GM12878 (cell line): ENCODE measurements at regions not wholly inside any gene's neighbourhood (a gene's known extent, or its start where the extent isn't known, plus 50 kb on each side); places are given as distances from the start of the nearest gene placed in this dataset.
"Not testable (repeated sequence)": the region's sequence is repeated elsewhere in the genome, so short reads cannot be mapped to it uniquely, and the experiment has no call there.

Experiments used
- ATAC-seq: fragments of 200-7000 bp; cut with Tn5 transposase; 3 replicates; pipeline ENCODE4 v1.9.1; 2020; ENCODE audit warnings: mild to moderate bottlenecking, moderate library complexity
- BruUV-seq: library from RNA; stranded (reverse); fragments of 400-500 nt; replicated peaks from 2 replicates; lab custom pipeline; 2021; lab: Mats Ljungman, UMichigan
- CTCF ChIA-PET: fragments of 300-600 bp; sonication (Branson Sonifier 250); formaldehyde crosslinking; extraction: SDS; loops from one replicate; lab custom pipeline; 2021; ENCODE audit warnings: inconsistent platforms; lab: Yijun Ruan, JAX
- POLR2A ChIA-PET: fragments of 350-600 bp; formaldehyde crosslinking; extraction: SDS; loops from one replicate; lab custom pipeline; 2021; ENCODE audit warnings: inconsistent platforms; lab: Charles Lee
- RAD21 ChIA-PET: fragments of 300-600 bp; sonication (Branson Sonifier 250); formaldehyde crosslinking; loops from one replicate; lab custom pipeline; 2023; ENCODE audit warnings: antibody characterized with exemption; ENCODE audit not compliant: unreplicated experiment; lab: Charles Lee
- SMC1A ChIA-PET: fragments of 300-600 bp; sonication (Branson Sonifier 250); formaldehyde crosslinking; loops from one replicate; lab custom pipeline; 2023; ENCODE audit not compliant: unreplicated experiment, uncharacterized antibody; lab: Charles Lee
- DNase-seq: peaks from one replicate; pipeline ENCODE4 v3.0.0-alpha.2; 2011; ENCODE audit warnings: low read depth, low spot score
- FAIRE-seq: peaks from 3 replicates; lab custom pipeline; 2011; peaks lifted over from hg19 to GRCh38; lab: Jason Lieb, UNC
- H2AFZ ChIP-seq: 2 replicates; pipeline ENCODE4 v1.6.0; 2011; ENCODE audit warnings: low read depth, low read length, control low read depth; ENCODE audit not compliant: control insufficient read depth
- H3K27ac ChIP-seq: 2 replicates; pipeline ENCODE4 v1.5.1; 2011; ENCODE audit warnings: control low read depth; ENCODE audit not compliant: control insufficient read depth, insufficient read depth
- H3K27me3 ChIP-seq, 2 experiments: replicated peaks in 1 of 2; 2 replicates each; pipeline versions ENCODE4 v1.6.0 to v1.6.1; 2011; ENCODE audit warnings: low read length in 1 of 2; ENCODE audit not compliant: control insufficient read depth in 2 of 2, insufficient read depth in 2 of 2
- H3K36me3 ChIP-seq, 2 experiments: 2 replicates each; pipeline ENCODE4 v1.5.1; 2011; ENCODE audit warnings: low read length in 1 of 2; ENCODE audit not compliant: control insufficient read depth in 2 of 2, insufficient read depth in 2 of 2
- H3K4me1 ChIP-seq: 2 replicates; pipeline ENCODE4 v1.6.1; 2011; ENCODE audit warnings: mild to moderate bottlenecking, low read length, moderate library complexity, mixed read lengths; ENCODE audit not compliant: control insufficient read depth, insufficient read depth
- H3K4me2 ChIP-seq: 2 replicates; pipeline ENCODE4 v1.6.0; 2011; ENCODE audit warnings: control low read depth; ENCODE audit not compliant: control insufficient read depth, insufficient read depth
- H3K4me3 ChIP-seq: fragments of 200-600 bp; sonication (generic); 2 replicates; pipeline ENCODE4 v1.5.1; 2016
- H3K79me2 ChIP-seq: 2 replicates; pipeline ENCODE4 v1.6.0; 2011; ENCODE audit warnings: low read length; ENCODE audit not compliant: control insufficient read depth, insufficient read depth
- H3K9ac ChIP-seq: 2 replicates; pipeline ENCODE4 v1.8.0; 2011; ENCODE audit warnings: low read length, control low read depth, mixed read lengths; ENCODE audit not compliant: control insufficient read depth, insufficient read depth
- H3K9me3 ChIP-seq: replicated peaks from 3 replicates; pipeline ENCODE4 v1.5.1; 2011; ENCODE audit warnings: mild to moderate bottlenecking, low read length; ENCODE audit not compliant: control insufficient read depth, insufficient read depth
- H4K20me1 ChIP-seq: 2 replicates; pipeline ENCODE4 v1.6.0; 2011; ENCODE audit not compliant: control insufficient read depth, insufficient read depth
- ZBTB33 ChIP-seq: fragments of 450-650 bp; IDR thresholded peaks from 2 replicates; pipeline ENCODE4 v1.6.1; 2017; ENCODE audit warnings: mild to moderate bottlenecking
- WGBS: methylation state at CpG from one replicate; pipeline ENCODE4 v1.1.6; 2016; ENCODE audit warnings: low lambda C conversion rate; ENCODE audit not compliant: insufficient replicate concordance, insufficient coverage; ENCODE audit errors: missing lambda C conversion rate; 5-methylcytosine and 5-hydroxymethylcytosine counted together
- in situ Hi-C: fragments of 300-500 bp; cut with MboI; formaldehyde crosslinking; loops from 9 replicates; pipeline ENCODE4 v1.14.3; 2018; ENCODE audit warnings: mixed read lengths
- intact Hi-C: fragments of 100-400 bp; cut with micrococcal nuclease; formaldehyde crosslinking; loops from one replicate; pipeline ENCODE4 v1.14.2; 2022; ENCODE audit not compliant: unreplicated experiment

GRCh38 chr9:1903080-1903704 is 112.0 kb upstream of the SMARCA2 start:
- POLR2A ChIA-PET: not testable (repeated sequence)

More at GRCh38 chr9:1903080-1903704, 112.0 kb upstream of the SMARCA2 start:
- TF ChIP-seq ZBTB33: peak; percentile 93
- BruUV-seq, H2AFZ ChIP-seq, H3K27ac ChIP-seq, FAIRE-seq, H3K79me2 ChIP-seq, H3K36me3 ChIP-seq, DNase-seq, H3K27me3 ChIP-seq, H4K20me1 ChIP-seq, intact Hi-C loops, H3K4me3 ChIP-seq, H3K4me1 ChIP-seq, in situ Hi-C loops, H3K4me2 ChIP-seq, H3K9ac ChIP-seq, ATAC-seq: not testable (repeated sequence)
- SMC1A ChIA-PET: interaction anchor here (0.7 to 2.7 kb wide), 7 partner anchors 10 to 66 kb away, joined by 3 to 11 read pairs (median 3); no protein-coding TSS in a partner anchor
- H3K9me3 ChIP-seq: peaks cover 12% of the 10 kb centered on the region
- CTCF ChIA-PET: interaction anchor here (1.2 kb wide), 1 partner anchor 12 kb away, joined by 4 read pairs; no protein-coding TSS in a partner anchor
- RAD21 ChIA-PET: interaction anchor here (1.0 kb wide), 1 partner anchor 27 kb away, joined by 3 read pairs; no protein-coding TSS in a partner anchor
- WGBS: 66% methylated on average over 6 of the region's 6 CpGs
